Neural progenitor cell (in vitro differentiated cells): ENCODE measurements at regions not wholly inside any gene's neighbourhood (a gene's known extent, or its start where the extent isn't known, plus 50 kb on each side); places are given as distances from the start of the nearest gene placed in this dataset.

Source experiments
- DNase-seq: peaks from one replicate; pipeline ENCODE4 v3.0.0-alpha.2; 2016; ENCODE audit warnings: low spot score
- H2AFZ ChIP-seq: fragments of 200-600 bp; sonication (generic); replicated peaks from 2 replicates; pipeline ENCODE4 v1.6.1; 2016; ENCODE audit warnings: antibody characterized with exemption
- H3F3A ChIP-seq: fragments of 200-600 bp; sonication (generic); 2 replicates; pipeline ENCODE4 v1.6.1; 2016; ENCODE audit warnings: antibody characterized with exemption, low read depth
- H3K27ac ChIP-seq: fragments of 200-600 bp; sonication (generic); 2 replicates; pipeline ENCODE4 v1.5.1; 2016; ENCODE audit warnings: mild to moderate bottlenecking
- H3K27me3 ChIP-seq: fragments of 200-600 bp; sonication (generic); 2 replicates; pipeline ENCODE4 v1.6.1; 2016; ENCODE audit warnings: mild to moderate bottlenecking, moderate library complexity
- H3K36me3 ChIP-seq: fragments of 200-600 bp; sonication (generic); 2 replicates; pipeline ENCODE4 v1.5.1; 2016
- H3K4me1 ChIP-seq: fragments of 200-600 bp; sonication (generic); 2 replicates; pipeline ENCODE4 v1.6.1; 2016; ENCODE audit warnings: mixed run types
- H3K4me2 ChIP-seq: fragments of 200-600 bp; sonication (generic); 2 replicates; pipeline ENCODE4 v1.6.1; 2016
- H3K4me3 ChIP-seq: fragments of 200-600 bp; sonication (generic); 2 replicates; pipeline ENCODE4 v1.5.1; 2016
- H3K79me2 ChIP-seq: fragments of 200-600 bp; sonication (generic); 2 replicates; pipeline ENCODE4 v1.6.1; 2016; ENCODE audit warnings: low read depth
- H3K9ac ChIP-seq: fragments of 200-600 bp; sonication (generic); 2 replicates; pipeline ENCODE4 v1.6.1; 2016
- H3K9me3 ChIP-seq: fragments of 200-600 bp; sonication (generic); 2 replicates; pipeline ENCODE4 v1.5.1; 2016; ENCODE audit warnings: low read depth
- H4K20me1 ChIP-seq: fragments of 200-600 bp; sonication (generic); 2 replicates; pipeline ENCODE4 v1.6.1; 2016; ENCODE audit warnings: low read depth
- H3K27ac Mint-ChIP-seq: 3 replicates; pipeline ENCODE4 v1.8.0; 2021; ENCODE audit warnings: mixed read lengths
- H3K27me3 Mint-ChIP-seq: 2 replicates; pipeline ENCODE4 v1.8.0; 2022; ENCODE audit warnings: low read depth, mild to moderate bottlenecking, inconsistent platforms, moderate library complexity, mixed read lengths; ENCODE audit not compliant: insufficient read depth
- H3K36me3 Mint-ChIP-seq: 3 replicates; pipeline ENCODE4 v1.8.0; 2021; ENCODE audit warnings: mixed read lengths
- H3K4me1 Mint-ChIP-seq: 3 replicates; pipeline ENCODE4 v1.8.0; 2021; ENCODE audit warnings: mixed read lengths
- H3K4me3 Mint-ChIP-seq: 3 replicates; pipeline ENCODE4 v1.8.0; 2021; ENCODE audit warnings: mild to moderate bottlenecking, moderate library complexity, mixed read lengths
- H3K9me3 Mint-ChIP-seq: 3 replicates; pipeline ENCODE4 v1.8.0; 2020; ENCODE audit warnings: mixed read lengths
- EZH2 ChIP-seq: fragments of 200-600 bp; sonication (generic); IDR thresholded peaks from 2 replicates; pipeline ENCODE4 v1.6.1; 2017; ENCODE audit warnings: antibody characterized with exemption, mild to moderate bottlenecking, moderate library complexity
- EZH2phosphoT487 ChIP-seq: fragments of 200-600 bp; sonication (generic); IDR thresholded peaks from 2 replicates; pipeline ENCODE4 v1.6.1; 2017; ENCODE audit warnings: antibody characterized with exemption
- TF ChIP-seq, protein P1 (sequence below): fragments of 200-600 bp; sonication (generic); IDR thresholded peaks from 2 replicates; pipeline ENCODE4 v1.5.1; 2017; ENCODE audit warnings: antibody characterized with exemption, mild to moderate bottlenecking

GRCh38 chr2:180583441-180584140, 396.8 kb upstream of the UBE2E3 start:
- no peaks in the 10 kb centered on the region for H3K4me1 ChIP-seq
- no peak for TF ChIP-seq EZH2
- no peak for TF ChIP-seq EZH2phosphoT487
- TF ChIP-seq, protein P1, sequence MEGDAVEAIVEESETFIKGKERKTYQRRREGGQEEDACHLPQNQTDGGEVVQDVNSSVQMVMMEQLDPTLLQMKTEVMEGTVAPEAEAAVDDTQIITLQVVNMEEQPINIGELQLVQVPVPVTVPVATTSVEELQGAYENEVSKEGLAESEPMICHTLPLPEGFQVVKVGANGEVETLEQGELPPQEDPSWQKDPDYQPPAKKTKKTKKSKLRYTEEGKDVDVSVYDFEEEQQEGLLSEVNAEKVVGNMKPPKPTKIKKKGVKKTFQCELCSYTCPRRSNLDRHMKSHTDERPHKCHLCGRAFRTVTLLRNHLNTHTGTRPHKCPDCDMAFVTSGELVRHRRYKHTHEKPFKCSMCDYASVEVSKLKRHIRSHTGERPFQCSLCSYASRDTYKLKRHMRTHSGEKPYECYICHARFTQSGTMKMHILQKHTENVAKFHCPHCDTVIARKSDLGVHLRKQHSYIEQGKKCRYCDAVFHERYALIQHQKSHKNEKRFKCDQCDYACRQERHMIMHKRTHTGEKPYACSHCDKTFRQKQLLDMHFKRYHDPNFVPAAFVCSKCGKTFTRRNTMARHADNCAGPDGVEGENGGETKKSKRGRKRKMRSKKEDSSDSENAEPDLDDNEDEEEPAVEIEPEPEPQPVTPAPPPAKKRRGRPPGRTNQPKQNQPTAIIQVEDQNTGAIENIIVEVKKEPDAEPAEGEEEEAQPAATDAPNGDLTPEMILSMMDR: no peak
- H3K9me3 ChIP-seq: no peaks in the 10 kb centered on the region
- H4K20me1 ChIP-seq: no peaks in the 10 kb centered on the region
- H3K4me3 ChIP-seq: no peak overlapping the region
- H3K4me2 ChIP-seq: no peak overlapping the region
- H3K27me3 Mint-ChIP-seq: peaks cover 2% of the 10 kb centered on the region
- H3K4me3 Mint-ChIP-seq: no peak overlapping the region
- peaks cover 10% of the 10 kb centered on the region for H3K4me1 Mint-ChIP-seq
- no peak overlapping the region for H3K27ac Mint-ChIP-seq
- no peak overlapping the region for H3K9ac ChIP-seq
- no peak for DNase-seq
- no peak overlapping the region for H2AFZ ChIP-seq
- H3K27ac ChIP-seq: no peak overlapping the region
- H3K9me3 Mint-ChIP-seq: peaks cover 8% of the 10 kb centered on the region
- H3K36me3 ChIP-seq: no peaks in the 10 kb centered on the region
- H3K36me3 Mint-ChIP-seq: no peaks in the 10 kb centered on the region
- no peaks in the 10 kb centered on the region for H3K27me3 ChIP-seq
- H3F3A ChIP-seq: no peaks in the 10 kb centered on the region
- no peaks in the 10 kb centered on the region for H3K79me2 ChIP-seq

DNA sequence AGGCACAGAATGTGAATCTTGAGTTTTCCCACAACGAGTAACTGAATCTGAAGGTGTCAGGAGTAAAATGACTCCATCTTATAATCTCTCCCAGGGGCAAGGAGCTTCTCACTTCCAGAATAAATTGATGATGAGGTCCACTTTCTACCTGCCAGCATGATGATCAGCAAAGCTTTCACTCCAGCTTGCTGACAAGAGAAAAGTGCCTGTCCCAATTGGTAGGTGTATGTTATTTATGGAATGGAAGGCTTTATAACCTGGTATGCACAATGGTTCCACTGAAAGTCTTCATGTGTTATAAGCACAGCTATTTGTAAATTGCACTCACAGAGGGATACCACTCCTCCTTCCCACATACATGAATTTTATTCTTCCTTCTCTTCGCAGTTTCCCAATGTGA, 401.0 kb upstream of the UBE2E3 start:
- no peak for DNase-seq
- no peak overlapping the region for H3K9ac ChIP-seq
- Mint-ChIP-seq H3K9me3 (no peaks in the 10 kb centered on the region), H3K4me3 (no peak overlapping the region), H3K27me3 (no peaks in the 10 kb centered on the region), H3K4me1 (peaks cover 10% of the 10 kb centered on the region), H3K27ac (no peak overlapping the region), H3K36me3 (no peaks in the 10 kb centered on the region)
- H3K4me1 ChIP-seq: no peaks in the 10 kb centered on the region
- no peaks in the 10 kb centered on the region for H3K36me3 ChIP-seq
- no peak overlapping the region for H3K4me3 ChIP-seq
- H2AFZ ChIP-seq: peak overlapping the region; percentile 22
- no peaks in the 10 kb centered on the region for H4K20me1 ChIP-seq
- no peaks in the 10 kb centered on the region for H3K9me3 ChIP-seq
- H3F3A ChIP-seq: no peaks in the 10 kb centered on the region
- no peak for TF ChIP-seq EZH2phosphoT487
- H3K79me2 ChIP-seq: no peaks in the 10 kb centered on the region
- no peaks in the 10 kb centered on the region for H3K27me3 ChIP-seq
- no peak overlapping the region for H3K4me2 ChIP-seq
- H3K27ac ChIP-seq: no peak overlapping the region

GRCh38 chr2:180578441-180578840, 402.0 kb upstream of the UBE2E3 start:
- Histone ChIP-seq H2AFZ (no peak overlapping the region), H3K9me3 (no peaks in the 10 kb centered on the region), H3F3A (no peaks in the 10 kb centered on the region), H3K27ac (no peak overlapping the region), H3K4me2 (no peak overlapping the region), H3K79me2 (no peaks in the 10 kb centered on the region), H3K4me3 (no peak overlapping the region), H3K27me3 (no peaks in the 10 kb centered on the region), H3K4me1 (no peaks in the 10 kb centered on the region), H3K9ac (no peak overlapping the region), H3K36me3 (no peaks in the 10 kb centered on the region), H4K20me1 (no peaks in the 10 kb centered on the region)
- no peak overlapping the region for H3K4me3 Mint-ChIP-seq
- H3K27me3 Mint-ChIP-seq: no peaks in the 10 kb centered on the region
- TF ChIP-seq EZH2phosphoT487: no peak
- TF ChIP-seq, protein P1: no peak
- TF ChIP-seq EZH2: no peak
- no peaks in the 10 kb centered on the region for H3K9me3 Mint-ChIP-seq
- H3K36me3 Mint-ChIP-seq: no peaks in the 10 kb centered on the region
- peaks cover 5% of the 10 kb centered on the region for H3K4me1 Mint-ChIP-seq
- no peak for DNase-seq
- H3K27ac Mint-ChIP-seq: no peak overlapping the region

GRCh38 chr2:180577567-180577966, 402.8 kb upstream of the UBE2E3 start:
- Histone ChIP-seq H3K36me3 (no peaks in the 10 kb centered on the region), H3K9me3 (no peaks in the 10 kb centered on the region), H3K4me2 (no peak overlapping the region), H3K27me3 (no peaks in the 10 kb centered on the region), H2AFZ (no peak overlapping the region), H3K4me3 (no peak overlapping the region), H3K27ac (no peak overlapping the region), H3K9ac (no peak overlapping the region), H3F3A (no peaks in the 10 kb centered on the region), H3K79me2 (no peaks in the 10 kb centered on the region), H4K20me1 (no peaks in the 10 kb centered on the region), H3K4me1 (no peaks in the 10 kb centered on the region)
- H3K36me3 Mint-ChIP-seq: no peaks in the 10 kb centered on the region
- peaks cover 1% of the 10 kb centered on the region for H3K4me1 Mint-ChIP-seq
- no peaks in the 10 kb centered on the region for H3K9me3 Mint-ChIP-seq
- no peaks in the 10 kb centered on the region for H3K27me3 Mint-ChIP-seq
- DNase-seq: no peak
- TF ChIP-seq, protein P1: no peak
- no peak for TF ChIP-seq EZH2phosphoT487
- TF ChIP-seq EZH2: no peak
- no peak overlapping the region for H3K27ac Mint-ChIP-seq
- H3K4me3 Mint-ChIP-seq: no peak overlapping the region
